GM06990 (cell line): ENCODE measurements at regions not wholly inside any gene's neighbourhood (a gene's known extent, or its start where the extent isn't known, plus 50 kb on each side); places are given as distances from the start of the nearest gene placed in this dataset.

Experiments
- DNase-seq: peaks from one replicate; pipeline ENCODE4 v3.0.0-alpha.2; 2011; ENCODE audit not compliant: insufficient read length; ENCODE audit errors: extremely low read depth
- H3K27me3 ChIP-seq: replicated peaks from 2 replicates; pipeline ENCODE4 v1.6.0; 2011; ENCODE audit warnings: low read length; ENCODE audit not compliant: control insufficient read depth, insufficient read depth
- H3K36me3 ChIP-seq: 2 replicates; pipeline ENCODE4 v1.5.1; 2011; ENCODE audit warnings: low read length; ENCODE audit not compliant: control insufficient read depth, insufficient read depth
- H3K4me3 ChIP-seq: replicated peaks from 2 replicates; pipeline ENCODE4 v1.5.1; 2011; ENCODE audit warnings: low read depth, mild to moderate bottlenecking, control low read depth, low read length
- CTCF ChIP-seq: IDR thresholded peaks from 2 replicates; pipeline ENCODE4 v1.5.1; 2011; ENCODE audit warnings: low read length, control low read depth, mild to moderate bottlenecking, inconsistent platforms; ENCODE audit not compliant: insufficient read depth, poor library complexity, severe bottlenecking

GRCh38 chr6:74166849-74167248 is 470.8 kb downstream of the CD109 start:
- no peak for DNase-seq
- Histone ChIP-seq H3K27me3 (no peaks in the 10 kb centered on the region), H3K4me3 (no peak overlapping the region), H3K36me3 (no peaks in the 10 kb centered on the region)
- no peak for TF ChIP-seq CTCF

- Histone ChIP-seq H3K4me3 (no peak overlapping the region), H3K27me3 (no peaks in the 10 kb centered on the region), H3K36me3 (no peaks in the 10 kb centered on the region)
- DNase-seq = no peak
- TF ChIP-seq CTCF = no peak
Observed at GRCh38 chr6:74161380-74161779, 465.4 kb downstream of the CD109 start.

GRCh38 chr6:74152096-74152675 is 456.2 kb downstream of the CD109 start:
- TF ChIP-seq CTCF = no peak
- Histone ChIP-seq H3K4me3 (no peak overlapping the region), H3K27me3 (no peaks in the 10 kb centered on the region), H3K36me3 (no peaks in the 10 kb centered on the region)
- DNase-seq = no peak

- TF ChIP-seq CTCF = no peak
- H3K4me3 ChIP-seq = no peak overlapping the region
- DNase-seq = no peak
- H3K36me3 ChIP-seq = no peaks in the 10 kb centered on the region
- no peaks in the 10 kb centered on the region for H3K27me3 ChIP-seq
Observed at GRCh38 chr6:74145931-74146330, 449.9 kb downstream of the CD109 start.

GRCh38 chr6:74137911-74138310 is 441.9 kb downstream of the CD109 start:
- no peak for DNase-seq
- Histone ChIP-seq H3K4me3 (no peak overlapping the region), H3K27me3 (no peaks in the 10 kb centered on the region), H3K36me3 (no peaks in the 10 kb centered on the region)
- no peak for TF ChIP-seq CTCF

GRCh38 chr6:74134327-74134726 is 438.3 kb downstream of the CD109 start:
- Histone ChIP-seq H3K27me3 (no peaks in the 10 kb centered on the region), H3K36me3 (no peaks in the 10 kb centered on the region), H3K4me3 (no peak overlapping the region)
- no peak for TF ChIP-seq CTCF
- no peak for DNase-seq
